HG02943 (cell line): ENCODE measurements at regions not wholly inside any gene's neighbourhood (a gene's known extent, or its start where the extent isn't known, plus 50 kb on each side); places are given as distances from the start of the nearest gene placed in this dataset.

Experiments
- ATAC-seq: cut with Tn5 transposase; IDR thresholded peaks from one replicate; pipeline ENCODE4 v1.9.1; 2021; ENCODE audit warnings: mild to moderate bottlenecking, low read depth, moderate library complexity; ENCODE audit not compliant: unreplicated experiment

- ATAC-seq: no peak
Measured at GRCh38 chr10:28778524-28778923, 101.2 kb downstream of the BAMBI start.

- ATAC-seq: no peak
Measured at GRCh38 chr10:28781296-28781695, 104.0 kb downstream of the BAMBI start.

GRCh38 chr10:28783087-28783486, 105.8 kb downstream of the BAMBI start:
- no peak for ATAC-seq

- ATAC-seq: no peak
Measured at GRCh38 chr10:28785018-28785417, 107.7 kb downstream of the BAMBI start.

GRCh38 chr10:28788252-28788651, 110.9 kb downstream of the BAMBI start:
- ATAC-seq: no peak

- ATAC-seq: no peak
Measured at GRCh38 chr10:28788762-28789161, 111.4 kb downstream of the BAMBI start.

- ATAC-seq: no peak
Measured at GRCh38 chr10:28790146-28790545, 112.8 kb downstream of the BAMBI start.

- no peak for ATAC-seq
Measured at GRCh38 chr10:28793482-28793881, 116.2 kb downstream of the BAMBI start.

GRCh38 chr10:28794986-28795385, 117.7 kb downstream of the BAMBI start:
- no peak for ATAC-seq

- ATAC-seq: no peak
Measured at GRCh38 chr10:28796606-28797512, 119.5 kb downstream of the BAMBI start.

- no peak for ATAC-seq
Measured at GRCh38 chr10:28797904-28798371, 120.6 kb downstream of the BAMBI start.

GRCh38 chr10:28798428-28798955, 121.2 kb downstream of the BAMBI start:
- no peak for ATAC-seq

GRCh38 chr10:28798964-28799363, 121.6 kb downstream of the BAMBI start:
- ATAC-seq: no peak

- ATAC-seq: no peak
Measured at GRCh38 chr10:28800144-28800543, 122.8 kb downstream of the BAMBI start.

GRCh38 chr10:28801247-28801646, 123.9 kb downstream of the BAMBI start:
- ATAC-seq: no peak

GRCh38 chr10:28801869-28802268, 124.5 kb downstream of the BAMBI start:
- no peak for ATAC-seq

GRCh38 chr10:28805390-28805789, 128.1 kb downstream of the BAMBI start:
- ATAC-seq: no peak

GRCh38 chr10:28806488-28806941, 129.2 kb downstream of the BAMBI start:
- no peak for ATAC-seq

- ATAC-seq: no peak
Measured at GRCh38 chr10:28806951-28807759, 129.8 kb downstream of the BAMBI start.

- ATAC-seq: no peak
Measured at GRCh38 chr10:28807760-28808613, 130.7 kb downstream of the BAMBI start.
